Activated CD8-positive, alpha-beta memory T cell treated with anti-CD3 and anti-CD28 coated beads, Interleukin-2, amount 10 ng/mL, durations not matched to agents 7 days and 5 days (primary cell): ENCODE measurements at regions not wholly inside any gene's neighbourhood (a gene's known extent, or its start where the extent isn't known, plus 50 kb on each side); places are given as distances from the start of the nearest gene placed in this dataset.

Experiments
- ATAC-seq: fragments of 150-1000 bp; cut with Tn5 transposase; one replicate; pipeline ENCODE4 v1.10.0; 2021; ENCODE audit warnings: moderate library complexity
- CTCF ChIA-PET: fragments of 350-600 bp; sonication (Branson Sonifier 250); formaldehyde crosslinking; loops from one replicate; lab custom pipeline; 2021; ENCODE audit warnings: antibody characterized with exemption; lab: Charles Lee
- DNase-seq: peaks from one replicate; pipeline ENCODE4 v3.0.0-alpha.2; 2020
- H3K27ac Mint-ChIP-seq: one replicate; pipeline ENCODE4 v1.8.0; 2021; ENCODE audit warnings: mild to moderate bottlenecking, mixed read lengths
- H3K27me3 Mint-ChIP-seq: one replicate; pipeline ENCODE4 v1.8.0; 2021; ENCODE audit warnings: mixed read lengths
- H3K36me3 Mint-ChIP-seq: one replicate; pipeline ENCODE4 v1.8.0; 2021; ENCODE audit warnings: mild to moderate bottlenecking, mixed read lengths
- H3K4me1 Mint-ChIP-seq: one replicate; pipeline ENCODE4 v1.8.0; 2021; ENCODE audit warnings: mixed read lengths
- H3K4me3 Mint-ChIP-seq: one replicate; pipeline ENCODE4 v1.8.0; 2021; ENCODE audit warnings: mild to moderate bottlenecking, moderate library complexity, mixed read lengths
- H3K9me3 Mint-ChIP-seq: one replicate; pipeline ENCODE4 v1.8.0; 2022; ENCODE audit warnings: low read depth, mixed read lengths

DNA sequence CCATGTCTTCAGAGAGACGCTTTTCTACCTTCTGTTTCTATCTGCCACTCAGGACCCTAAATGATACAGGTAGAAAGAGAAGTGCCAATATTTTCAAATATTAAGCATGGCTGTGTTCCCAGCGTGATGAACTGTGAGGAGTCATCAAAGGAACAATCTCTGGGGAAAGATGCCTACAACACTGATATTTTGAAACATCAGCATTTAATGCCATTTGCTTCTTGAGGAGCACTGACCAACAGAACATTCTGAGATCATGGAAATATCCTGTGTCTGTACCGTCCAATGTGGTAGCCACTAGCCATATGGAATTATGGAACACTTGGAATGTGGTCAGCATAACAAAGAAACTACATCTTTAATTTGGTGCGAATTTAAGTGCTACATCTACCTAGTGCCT is 117.9 kb upstream of the COL6A5 start:
- ATAC-seq: no peak

DNA sequence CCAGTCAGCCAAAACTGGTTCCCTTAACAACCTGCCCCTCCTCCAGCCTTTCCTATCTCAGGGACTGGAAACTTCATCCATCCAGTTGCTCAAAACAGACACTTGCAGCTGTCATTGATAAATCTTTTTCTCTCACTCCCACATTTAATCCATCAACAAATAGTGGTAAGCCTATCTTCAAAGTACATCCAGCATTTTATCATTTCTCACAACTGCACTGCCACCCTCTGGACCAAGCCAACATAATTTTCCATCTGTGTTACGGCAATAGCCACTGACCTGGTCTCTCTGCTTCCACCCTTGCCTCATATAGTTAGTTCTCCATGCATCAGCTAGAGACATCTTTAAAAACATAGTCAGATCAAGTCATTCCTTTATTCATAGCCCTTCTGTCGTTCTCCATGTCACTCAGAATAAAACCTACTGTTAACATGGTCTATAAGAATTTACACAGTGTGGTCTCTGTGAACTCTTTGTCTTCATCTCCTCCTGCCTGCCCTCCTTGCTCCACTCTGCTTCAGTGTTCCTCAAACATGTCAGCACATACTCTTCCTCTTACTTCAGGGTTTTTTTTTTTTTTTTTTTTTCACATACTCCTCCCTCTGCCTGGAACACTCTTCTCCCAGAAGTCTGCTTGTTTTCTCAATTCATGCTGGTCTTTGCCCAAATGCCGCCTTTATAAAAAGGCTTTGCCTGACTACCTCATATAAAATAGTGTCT is 102.5 kb upstream of the COL6A5 start:
- Mint-ChIP-seq H3K27ac (no peak overlapping the region), H3K9me3 (no peaks in the 10 kb centered on the region), H3K36me3 (no peaks in the 10 kb centered on the region), H3K4me1 (no peaks in the 10 kb centered on the region), H3K4me3 (no peak overlapping the region), H3K27me3 (peaks cover 8% of the 10 kb centered on the region)
- CTCF ChIA-PET: no interaction called here
- ATAC-seq (no peak), DNase-seq (no peak)

More for the DNA sequence above, 117.9 kb upstream of the COL6A5 start:
- H3K4me1 Mint-ChIP-seq: no peaks in the 10 kb centered on the region
- no peaks in the 10 kb centered on the region for H3K9me3 Mint-ChIP-seq
- H3K27ac Mint-ChIP-seq: no peak overlapping the region
- CTCF ChIA-PET: no interaction called here
- peaks cover 17% of the 10 kb centered on the region for H3K27me3 Mint-ChIP-seq
- no peaks in the 10 kb centered on the region for H3K36me3 Mint-ChIP-seq
- no peak overlapping the region for H3K4me3 Mint-ChIP-seq
- no peak for DNase-seq

DNA sequence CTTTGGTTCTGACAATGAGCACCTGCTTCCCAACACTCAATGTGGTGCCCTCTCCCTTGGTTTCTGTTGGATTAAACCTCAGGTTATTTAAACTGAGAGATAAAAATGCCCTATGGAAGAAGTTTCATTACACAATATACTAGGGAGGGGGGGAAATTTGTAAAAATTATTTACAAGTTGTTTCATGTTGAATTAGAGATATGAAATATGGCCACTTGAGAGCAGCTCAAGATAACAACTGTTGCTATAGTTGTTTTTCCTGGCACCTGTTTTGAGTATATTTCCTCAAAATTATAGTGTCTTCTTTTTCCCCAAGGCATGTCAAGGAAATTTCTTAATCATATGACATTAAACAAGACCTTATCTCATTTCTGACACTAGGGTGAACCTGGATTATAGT is 101.7 kb upstream of the COL6A5 start:
- no peaks in the 10 kb centered on the region for H3K9me3 Mint-ChIP-seq
- H3K27ac Mint-ChIP-seq: no peak overlapping the region
- no peaks in the 10 kb centered on the region for H3K36me3 Mint-ChIP-seq
- CTCF ChIA-PET: no interaction called here
- H3K4me1 Mint-ChIP-seq: no peaks in the 10 kb centered on the region
- no peak for DNase-seq
- H3K27me3 Mint-ChIP-seq: peaks cover 15% of the 10 kb centered on the region
- no peak for ATAC-seq
- H3K4me3 Mint-ChIP-seq: no peak overlapping the region

DNA sequence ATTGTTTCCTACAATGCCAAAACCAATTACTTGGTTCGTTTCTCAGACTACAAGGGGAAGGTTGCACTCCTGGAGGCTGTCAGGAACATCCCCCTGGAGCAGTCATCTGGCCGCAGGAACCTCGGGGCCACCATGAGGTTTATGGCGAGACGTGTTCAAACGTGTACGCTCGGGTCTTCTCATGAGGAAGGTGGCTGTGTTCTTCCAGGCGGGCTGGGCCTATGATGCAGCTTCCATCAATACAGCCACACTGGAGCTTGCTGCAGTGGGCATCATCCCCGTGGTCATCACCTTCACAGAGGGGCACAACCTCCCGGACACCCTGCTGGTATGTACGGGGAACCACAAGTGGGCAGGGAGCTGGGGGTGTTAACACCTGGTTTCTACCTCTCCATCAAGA is 94.5 kb upstream of the COL6A5 start:
- no peaks in the 10 kb centered on the region for H3K9me3 Mint-ChIP-seq
- DNase-seq (no peak), ATAC-seq (no peak)
- no peaks in the 10 kb centered on the region for H3K36me3 Mint-ChIP-seq
- no peak overlapping the region for H3K4me3 Mint-ChIP-seq
- CTCF ChIA-PET: no interaction called here
- H3K4me1 Mint-ChIP-seq: no peaks in the 10 kb centered on the region
- H3K27me3 Mint-ChIP-seq: peaks cover 18% of the 10 kb centered on the region
- no peak overlapping the region for H3K27ac Mint-ChIP-seq

- no peaks in the 10 kb centered on the region for H3K4me1 Mint-ChIP-seq
- H3K4me3 Mint-ChIP-seq: no peak overlapping the region
- DNase-seq (no peak), ATAC-seq (no peak)
- CTCF ChIA-PET: no interaction called here
- no peaks in the 10 kb centered on the region for H3K9me3 Mint-ChIP-seq
- H3K27me3 Mint-ChIP-seq: peaks cover 11% of the 10 kb centered on the region
- H3K36me3 Mint-ChIP-seq: no peaks in the 10 kb centered on the region
- no peak overlapping the region for H3K27ac Mint-ChIP-seq
Measured at GRCh38 chr3:130255442-130255841, 90.0 kb upstream of the COL6A5 start.

GRCh38 chr3:130256821-130257340 is 88.6 kb upstream of the COL6A5 start:
- Mint-ChIP-seq H3K27me3 (peaks cover 10% of the 10 kb centered on the region), H3K9me3 (no peaks in the 10 kb centered on the region), H3K4me3 (no peak overlapping the region), H3K36me3 (no peaks in the 10 kb centered on the region), H3K27ac (no peak overlapping the region), H3K4me1 (no peaks in the 10 kb centered on the region)
- CTCF ChIA-PET: no interaction called here
- DNase-seq: no peak
- no peak for ATAC-seq

- Mint-ChIP-seq H3K9me3 (no peaks in the 10 kb centered on the region), H3K4me1 (no peaks in the 10 kb centered on the region), H3K36me3 (no peaks in the 10 kb centered on the region), H3K27ac (no peak overlapping the region), H3K27me3 (peaks cover 4% of the 10 kb centered on the region), H3K4me3 (no peak overlapping the region)
- no peak for ATAC-seq
- CTCF ChIA-PET: no interaction called here
- no peak for DNase-seq
Measured at GRCh38 chr3:130258532-130258952, 86.9 kb upstream of the COL6A5 start.

DNA sequence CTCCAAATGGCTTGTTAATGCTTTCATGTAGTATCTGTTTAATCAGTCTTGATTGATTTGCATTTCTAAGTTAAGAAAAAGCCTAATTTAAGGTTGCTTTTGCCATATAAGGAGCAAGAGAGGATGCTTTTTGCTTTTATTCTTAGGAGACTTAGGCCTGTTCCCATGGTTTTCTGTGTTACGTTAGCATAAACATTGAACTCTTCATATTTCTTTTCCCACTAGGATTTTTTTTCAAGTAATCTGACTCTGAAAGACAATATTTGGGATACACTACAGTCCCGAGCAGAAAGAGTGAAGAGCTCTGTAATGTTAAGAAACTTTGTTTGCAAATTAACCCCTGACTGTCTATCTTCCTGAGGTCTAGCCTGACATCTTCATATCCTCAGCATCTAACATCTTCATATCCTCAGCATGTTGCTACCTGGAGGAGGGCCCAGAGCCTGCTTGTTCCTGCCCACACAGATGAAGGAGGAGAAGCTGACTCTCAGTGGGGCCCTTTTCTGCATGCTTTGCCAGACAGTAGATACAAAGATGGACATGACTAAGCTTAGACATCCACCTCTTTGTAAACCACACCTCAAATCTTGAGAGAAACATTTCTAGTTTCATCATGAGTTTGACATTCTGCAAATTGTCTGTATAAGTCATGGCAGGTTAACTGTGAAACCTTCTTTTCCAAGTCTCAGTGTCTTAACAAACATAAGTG is 86.2 kb upstream of the COL6A5 start:
- no peak for ATAC-seq
- DNase-seq: no peak
- Mint-ChIP-seq H3K27me3 (peaks cover 4% of the 10 kb centered on the region), H3K27ac (no peak overlapping the region), H3K4me3 (no peak overlapping the region), H3K9me3 (no peaks in the 10 kb centered on the region), H3K4me1 (no peaks in the 10 kb centered on the region), H3K36me3 (no peaks in the 10 kb centered on the region)
- CTCF ChIA-PET: no interaction called here

DNA sequence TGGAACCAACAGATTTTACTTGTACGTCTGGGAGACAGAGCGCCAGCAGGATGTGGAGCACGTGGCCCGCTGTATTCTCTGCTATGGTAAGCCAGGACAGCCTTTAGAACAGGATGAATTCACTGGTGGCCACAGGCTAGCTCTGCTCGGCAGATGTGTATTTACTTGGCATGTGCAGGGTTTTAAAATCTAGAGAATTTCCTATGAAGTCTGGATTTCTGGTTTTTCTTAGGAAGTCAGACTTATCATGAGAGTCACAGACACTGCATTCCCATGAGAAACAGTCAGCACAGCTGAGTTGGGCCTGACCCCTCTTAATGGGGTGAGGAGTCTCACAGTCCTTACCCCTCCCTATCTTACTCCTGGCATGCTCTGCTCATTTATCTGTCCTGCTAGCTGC is 84.6 kb upstream of the COL6A5 start:
- Mint-ChIP-seq H3K9me3 (no peaks in the 10 kb centered on the region), H3K27me3 (peaks cover 4% of the 10 kb centered on the region), H3K36me3 (no peaks in the 10 kb centered on the region), H3K27ac (no peak overlapping the region), H3K4me1 (no peaks in the 10 kb centered on the region), H3K4me3 (no peak overlapping the region)
- DNase-seq: no peak
- CTCF ChIA-PET: no interaction called here
- ATAC-seq: no peak

GRCh38 chr3:130263708-130264107 is 81.8 kb upstream of the COL6A5 start:
- H3K4me1 Mint-ChIP-seq: no peaks in the 10 kb centered on the region
- DNase-seq (no peak), ATAC-seq (no peak)
- no peaks in the 10 kb centered on the region for H3K36me3 Mint-ChIP-seq
- no peak overlapping the region for H3K27ac Mint-ChIP-seq
- H3K9me3 Mint-ChIP-seq: no peaks in the 10 kb centered on the region
- H3K4me3 Mint-ChIP-seq: no peak overlapping the region
- CTCF ChIA-PET: no interaction called here
- peaks cover 15% of the 10 kb centered on the region for H3K27me3 Mint-ChIP-seq

GRCh38 chr3:130266817-130267216 is 78.7 kb upstream of the COL6A5 start:
- no peak overlapping the region for H3K27ac Mint-ChIP-seq
- no peaks in the 10 kb centered on the region for H3K36me3 Mint-ChIP-seq
- no peaks in the 10 kb centered on the region for H3K4me1 Mint-ChIP-seq
- DNase-seq (no peak), ATAC-seq (no peak)
- no peaks in the 10 kb centered on the region for H3K9me3 Mint-ChIP-seq
- CTCF ChIA-PET: no interaction called here
- H3K27me3 Mint-ChIP-seq: peaks cover 21% of the 10 kb centered on the region
- no peak overlapping the region for H3K4me3 Mint-ChIP-seq

- no peak overlapping the region for H3K4me3 Mint-ChIP-seq
- no peak for DNase-seq
- CTCF ChIA-PET: interaction anchor here (0.6 to 1.0 kb wide), 6 partner anchors 9 to 604 kb away, joined by 3 to 5 read pairs (median 3); no protein-coding TSS in a partner anchor
- peaks cover 28% of the 10 kb centered on the region for H3K27me3 Mint-ChIP-seq
- H3K36me3 Mint-ChIP-seq: no peaks in the 10 kb centered on the region
- ATAC-seq: peak; percentile 55
- no peak overlapping the region for H3K27ac Mint-ChIP-seq
- H3K4me1 Mint-ChIP-seq: no peaks in the 10 kb centered on the region
- H3K9me3 Mint-ChIP-seq: no peaks in the 10 kb centered on the region
Measured at GRCh38 chr3:130276203-130276803, 69.2 kb upstream of the COL6A5 start.

- Mint-ChIP-seq H3K27ac (no peak overlapping the region), H3K4me1 (no peaks in the 10 kb centered on the region), H3K27me3 (peaks cover 27% of the 10 kb centered on the region), H3K4me3 (no peak overlapping the region), H3K36me3 (no peaks in the 10 kb centered on the region), H3K9me3 (no peaks in the 10 kb centered on the region)
- CTCF ChIA-PET: no interaction called here
- DNase-seq (no peak), ATAC-seq (no peak)
Measured at GRCh38 chr3:130288670-130289069, 56.8 kb upstream of the COL6A5 start.

- H3K4me1 Mint-ChIP-seq: no peaks in the 10 kb centered on the region
- ATAC-seq: no peak
- no peaks in the 10 kb centered on the region for H3K9me3 Mint-ChIP-seq
- H3K4me3 Mint-ChIP-seq: no peak overlapping the region
- CTCF ChIA-PET: no interaction called here
- no peaks in the 10 kb centered on the region for H3K36me3 Mint-ChIP-seq
- H3K27ac Mint-ChIP-seq: no peak overlapping the region
- no peak for DNase-seq
- peaks cover 20% of the 10 kb centered on the region for H3K27me3 Mint-ChIP-seq
Measured at GRCh38 chr3:130291148-130291547, 54.3 kb upstream of the COL6A5 start.
